ENCODE measurements at regions not wholly inside any gene's neighbourhood (a gene's known extent, or its start where the extent isn't known, plus 50 kb on each side); places are given as distances from the start of the nearest gene placed in this dataset.

DNA sequence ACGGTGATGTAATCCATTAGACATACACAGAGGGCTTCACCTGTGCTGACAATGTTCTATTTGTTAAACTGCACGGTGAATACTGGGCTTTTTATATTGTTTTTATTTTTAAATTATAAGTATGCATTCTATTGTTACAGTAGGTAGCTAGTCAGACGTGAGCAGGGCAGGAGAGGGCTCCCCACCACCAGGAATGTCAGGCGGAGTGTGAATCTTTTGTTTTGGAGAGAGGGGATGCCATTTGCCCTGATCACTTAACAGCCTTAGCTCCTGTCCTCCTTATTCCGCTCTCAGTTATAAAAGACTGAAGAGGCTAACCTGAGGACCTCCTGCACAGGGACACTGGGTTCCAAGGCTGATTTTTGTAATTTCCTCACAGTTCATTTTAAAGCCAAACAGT, 151.6 kb upstream of the TAPT1 start:
- Histone ChIP-seq H3K4me1 (no peaks in the 10 kb centered on the region), H3K27ac (no peak overlapping the region), H3K4me3 (no peak overlapping the region), H3K27me3 (no peaks in the 10 kb centered on the region), H3K9me3 (no peaks in the 10 kb centered on the region), H3K36me3 (no peaks in the 10 kb centered on the region)
- WGBS, 2 donors: 70 to 71% methylated on average over 5 of the region's 5 CpGs
- no peak for DNase-seq
- TF ChIP-seq, protein P1, sequence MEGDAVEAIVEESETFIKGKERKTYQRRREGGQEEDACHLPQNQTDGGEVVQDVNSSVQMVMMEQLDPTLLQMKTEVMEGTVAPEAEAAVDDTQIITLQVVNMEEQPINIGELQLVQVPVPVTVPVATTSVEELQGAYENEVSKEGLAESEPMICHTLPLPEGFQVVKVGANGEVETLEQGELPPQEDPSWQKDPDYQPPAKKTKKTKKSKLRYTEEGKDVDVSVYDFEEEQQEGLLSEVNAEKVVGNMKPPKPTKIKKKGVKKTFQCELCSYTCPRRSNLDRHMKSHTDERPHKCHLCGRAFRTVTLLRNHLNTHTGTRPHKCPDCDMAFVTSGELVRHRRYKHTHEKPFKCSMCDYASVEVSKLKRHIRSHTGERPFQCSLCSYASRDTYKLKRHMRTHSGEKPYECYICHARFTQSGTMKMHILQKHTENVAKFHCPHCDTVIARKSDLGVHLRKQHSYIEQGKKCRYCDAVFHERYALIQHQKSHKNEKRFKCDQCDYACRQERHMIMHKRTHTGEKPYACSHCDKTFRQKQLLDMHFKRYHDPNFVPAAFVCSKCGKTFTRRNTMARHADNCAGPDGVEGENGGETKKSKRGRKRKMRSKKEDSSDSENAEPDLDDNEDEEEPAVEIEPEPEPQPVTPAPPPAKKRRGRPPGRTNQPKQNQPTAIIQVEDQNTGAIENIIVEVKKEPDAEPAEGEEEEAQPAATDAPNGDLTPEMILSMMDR (IDR thresholded peaks at IDR 0.05): no peak
- no peak for TF ChIP-seq POLR2A (IDR thresholded peaks at IDR 0.05)
- intact Hi-C loops (cut with DNase I): no loop called here

DNA sequence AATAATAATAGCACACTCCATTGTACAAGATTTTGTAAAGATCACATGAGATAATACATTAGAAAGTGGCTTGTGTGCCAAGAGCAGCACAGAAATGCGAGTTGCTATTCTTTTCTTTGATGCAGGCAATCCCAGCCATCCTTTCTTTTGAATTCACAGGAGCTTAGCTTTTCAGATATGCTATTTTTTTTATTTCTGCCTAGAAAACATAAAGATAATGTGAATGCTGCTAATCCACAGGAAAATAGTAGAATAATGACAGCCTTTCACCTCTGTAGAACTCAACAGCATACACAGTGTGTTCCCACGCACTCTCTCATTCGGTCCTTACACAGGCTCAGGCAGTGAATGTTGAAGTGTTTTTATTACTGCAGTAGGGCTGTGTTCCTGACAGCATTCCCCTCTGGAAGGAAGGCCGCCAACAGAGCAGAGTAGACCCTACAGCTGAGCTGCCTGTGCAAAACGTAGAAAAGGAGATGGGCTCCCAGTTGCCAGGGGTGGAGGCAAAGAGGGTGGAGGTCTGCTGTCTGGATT, 138.8 kb upstream of the TAPT1 start:
- H3K4me3 ChIP-seq: no peak overlapping the region
- H3K36me3 ChIP-seq: no peaks in the 10 kb centered on the region
- peaks cover 0 to 6% (median 0%) of the 10 kb centered on the region in 3 donors for H3K9me3 ChIP-seq
- 37 to 59% methylated on average over 3 to 4 of the region's 5 CpGs for WGBS, 2 donors
- TF ChIP-seq, protein P1 (IDR thresholded peaks at IDR 0.05): no peak
- TF ChIP-seq POLR2A (IDR thresholded peaks at IDR 0.05): no peak
- no peaks in the 10 kb centered on the region for H3K4me1 ChIP-seq
- H3K27me3 ChIP-seq: no peaks in the 10 kb centered on the region
- intact Hi-C loops (cut with DNase I): no loop called here
- no peak for DNase-seq
- no peak overlapping the region for H3K27ac ChIP-seq

DNA sequence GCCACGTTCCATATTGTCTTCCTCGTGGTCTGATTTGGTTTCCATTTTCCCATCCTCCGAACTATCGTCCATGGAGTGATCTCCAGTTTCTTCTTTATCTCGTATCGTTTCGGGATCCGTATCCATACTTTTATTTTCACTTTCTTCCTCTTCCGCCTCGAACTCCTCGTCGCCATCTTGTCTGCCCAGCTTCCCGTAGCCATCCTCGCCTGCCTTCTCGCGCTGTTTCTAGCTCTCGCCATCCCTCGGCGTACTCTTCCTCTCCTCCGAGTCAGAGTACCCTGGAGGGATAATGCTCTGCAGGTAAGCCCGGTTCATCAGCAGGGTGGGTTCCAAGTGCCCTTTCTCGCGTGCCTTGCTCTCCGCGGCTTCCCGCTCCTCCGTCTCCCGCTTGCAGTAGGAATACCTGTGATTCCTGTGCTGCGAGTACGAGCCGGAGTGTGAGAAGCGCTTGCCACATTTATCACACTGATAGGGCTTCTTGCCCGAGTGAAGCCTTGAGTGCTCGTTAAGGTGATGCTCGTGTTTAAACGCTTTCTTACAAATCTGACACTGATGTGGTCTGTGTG, 134.5 kb upstream of the TAPT1 start:
- Histone ChIP-seq H3K36me3 (no peaks in the 10 kb centered on the region), H3K9me3 (no peaks in the 10 kb centered on the region), H3K27me3 (no peaks in the 10 kb centered on the region), H3K4me1 (no peaks in the 10 kb centered on the region), H3K4me3 (no peak overlapping the region), H3K27ac (no peak overlapping the region)
- intact Hi-C loops (cut with DNase I): no loop called here
- TF ChIP-seq POLR2A (IDR thresholded peaks at IDR 0.05): no peak
- TF ChIP-seq, protein P1 (IDR thresholded peaks at IDR 0.05): no peak
- no peak for DNase-seq
- WGBS, 2 donors: 89 to 95% methylated on average over 36 of the region's 36 CpGs

DNA sequence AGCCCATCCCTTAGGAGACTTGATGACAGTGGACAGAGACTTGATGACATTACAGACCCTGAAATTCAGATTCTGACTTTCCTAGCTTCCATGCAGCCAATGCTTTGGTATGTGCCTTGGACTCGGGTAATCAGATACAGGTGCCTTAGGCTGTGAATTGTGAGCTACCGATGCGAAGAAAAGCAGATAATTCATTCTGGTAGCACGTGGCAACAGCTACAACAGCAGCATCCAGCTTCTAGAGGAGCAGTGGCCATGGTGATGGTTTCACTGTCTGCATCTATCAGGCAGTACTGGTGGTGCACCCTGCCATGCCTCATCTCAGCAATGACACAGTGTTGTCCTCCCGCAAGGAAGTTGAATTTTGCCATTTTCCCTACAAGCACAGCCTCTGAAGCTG, 126.9 kb upstream of the TAPT1 start:
- no peak for DNase-seq
- Histone ChIP-seq H3K4me3 (no peak overlapping the region), H3K27me3 (peaks cover 0 to 15% (median 0%) of the 10 kb centered on the region in 4 donors), H3K36me3 (no peaks in the 10 kb centered on the region), H3K4me1 (no peaks in the 10 kb centered on the region), H3K9me3 (no peaks in the 10 kb centered on the region), H3K27ac (no peak overlapping the region)
- TF ChIP-seq, protein P1 (IDR thresholded peaks at IDR 0.05): no peak
- no peak for TF ChIP-seq POLR2A (IDR thresholded peaks at IDR 0.05)
- intact Hi-C loops (cut with DNase I): no loop called here
- WGBS, 2 donors: 77 to 86% methylated on average over 4 to 5 of the region's 5 CpGs

DNA sequence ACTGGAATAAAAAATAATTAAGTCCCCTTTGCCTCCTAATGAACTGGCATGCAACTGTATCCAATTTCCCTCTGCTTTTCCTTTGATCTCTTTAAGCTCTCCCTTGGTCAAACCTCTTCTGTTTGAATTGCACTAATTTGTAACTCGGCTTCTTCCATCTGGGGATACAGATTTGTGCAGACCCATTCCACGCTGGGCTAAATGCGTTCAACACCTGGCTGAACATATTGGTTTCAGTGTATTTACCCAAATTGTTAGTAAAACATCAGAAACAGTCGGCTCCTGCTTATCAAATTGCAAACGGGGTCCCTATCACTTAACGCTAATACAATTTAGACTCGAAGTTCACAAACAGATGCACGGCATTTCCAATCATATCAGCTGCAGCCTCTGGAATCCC, 124.9 kb upstream of the TAPT1 start:
- WGBS, 2 donors: 59 to 60% methylated on average over 8 of the region's 8 CpGs
- Histone ChIP-seq H3K9me3 (no peaks in the 10 kb centered on the region), H3K27ac (no peak overlapping the region), H3K27me3 (peaks cover 0 to 15% (median 0%) of the 10 kb centered on the region in 4 donors), H3K36me3 (no peaks in the 10 kb centered on the region), H3K4me1 (no peaks in the 10 kb centered on the region), H3K4me3 (no peak overlapping the region)
- intact Hi-C loops (cut with DNase I): no loop called here
- no peak for DNase-seq
- TF ChIP-seq, protein P1 (IDR thresholded peaks at IDR 0.05): no peak
- TF ChIP-seq POLR2A (IDR thresholded peaks at IDR 0.05): no peak
